PC-3 (cell line): ENCODE measurements at regions not wholly inside any gene's neighbourhood (a gene's known extent, or its start where the extent isn't known, plus 50 kb on each side); places are given as distances from the start of the nearest gene placed in this dataset.
"Not testable (repeated sequence)": the region's sequence is repeated elsewhere in the genome, so short reads cannot be mapped to it uniquely, and the experiment has no call there.

Source experiments
- CTCF ChIP-seq: fragments of 300-600 bp; sonication (generic); conservative IDR thresholded peaks from 2 replicates; pipeline ENCODE4 v1.5.1; 2017; ENCODE audit warnings: antibody characterized with exemption, low read depth, mild to moderate bottlenecking, low read length
- EZH2 ChIP-seq: fragments of 300-600 bp; sonication (generic); IDR thresholded peaks from one replicate; pipeline ENCODE4 v1.6.1; 2017; ENCODE audit warnings: antibody characterized with exemption, mild to moderate bottlenecking, low read length; ENCODE audit not compliant: unreplicated experiment
- EZH2phosphoT487 ChIP-seq: fragments of 300-600 bp; sonication (generic); IDR thresholded peaks from 2 replicates; pipeline ENCODE4 v1.6.1; 2018; ENCODE audit warnings: mild to moderate bottlenecking, antibody characterized with exemption, low read length, borderline replicate concordance

DNA sequence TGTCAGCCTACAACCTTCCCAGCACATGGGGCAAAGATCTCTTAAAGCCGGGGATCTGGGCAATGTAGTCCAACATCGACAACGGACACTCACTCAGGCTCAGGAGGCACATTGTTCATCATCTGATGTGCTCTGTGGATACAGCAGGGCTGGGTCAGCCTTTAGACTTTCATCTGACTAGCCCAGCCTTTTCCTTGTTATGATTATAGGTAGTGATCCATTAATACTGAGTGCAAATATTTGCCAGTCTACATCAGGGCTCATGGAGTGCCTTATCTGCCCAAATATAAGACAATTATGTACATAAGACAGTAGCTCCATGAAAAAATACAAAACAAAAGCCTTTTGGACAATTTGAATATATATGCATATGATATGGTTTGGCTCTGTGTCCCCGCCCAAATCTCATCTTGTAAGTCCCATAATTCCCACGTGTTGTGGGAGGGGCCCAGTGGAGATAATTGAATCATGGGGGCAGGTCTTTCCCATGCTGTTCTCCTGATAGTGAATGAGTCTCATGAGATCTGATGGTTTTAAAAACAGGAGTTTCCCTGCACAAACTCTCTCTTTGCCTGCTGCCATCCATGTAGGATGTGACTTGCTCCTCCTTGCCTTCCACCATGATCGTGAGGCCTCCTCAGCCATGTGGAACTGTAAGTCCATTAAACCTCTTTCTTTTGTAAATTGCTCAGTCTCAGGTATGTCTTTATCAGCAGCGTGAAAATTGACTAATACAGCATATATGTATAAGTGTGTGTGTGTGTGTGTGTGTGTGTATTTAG lies 248.5 kb upstream of the FOXN3 start:
- TF ChIP-seq CTCF, EZH2, EZH2phosphoT487: not testable (repeated sequence)
